Tibial nerve (tissue), 4 donors: ENCODE measurements at regions not wholly inside any gene's neighbourhood (a gene's known extent, or its start where the extent isn't known, plus 50 kb on each side); places are given as distances from the start of the nearest gene placed in this dataset.
"Not testable (repeated sequence)": the region's sequence is repeated elsewhere in the genome, so short reads cannot be mapped to it uniquely, and the experiment has no call there.

ENCODE experiments used
- EP300 ChIP-seq, 2 donors: sonication (generic); formaldehyde crosslinking; IDR thresholded peaks; one replicate each; pipeline ENCODE4 v1.6.1; 2017; ENCODE audit warnings: antibody characterized with exemption in 2 of 2, mild to moderate bottlenecking in 1 of 2
- POLR2A ChIP-seq, 2 donors: fragments of 450-650 bp; IDR thresholded peaks; one replicate each; pipeline ENCODE4 v1.6.1; 2017; ENCODE audit warnings: antibody characterized with exemption in 2 of 2, mild to moderate bottlenecking in 2 of 2, moderate library complexity in 2 of 2
- TF ChIP-seq, protein P1 (sequence below), 5 experiments: fragments of 200-600 bp in 3 of 5; fragments of 450-650 bp in 2 of 5; sonication (generic) in 3 of 5; IDR thresholded peaks; one replicate each; pipeline ENCODE4 v1.5.1; 2016 to 2019; ENCODE audit warnings: antibody characterized with exemption in 5 of 5, mild to moderate bottlenecking in 3 of 5, moderate library complexity in 2 of 5

DNA sequence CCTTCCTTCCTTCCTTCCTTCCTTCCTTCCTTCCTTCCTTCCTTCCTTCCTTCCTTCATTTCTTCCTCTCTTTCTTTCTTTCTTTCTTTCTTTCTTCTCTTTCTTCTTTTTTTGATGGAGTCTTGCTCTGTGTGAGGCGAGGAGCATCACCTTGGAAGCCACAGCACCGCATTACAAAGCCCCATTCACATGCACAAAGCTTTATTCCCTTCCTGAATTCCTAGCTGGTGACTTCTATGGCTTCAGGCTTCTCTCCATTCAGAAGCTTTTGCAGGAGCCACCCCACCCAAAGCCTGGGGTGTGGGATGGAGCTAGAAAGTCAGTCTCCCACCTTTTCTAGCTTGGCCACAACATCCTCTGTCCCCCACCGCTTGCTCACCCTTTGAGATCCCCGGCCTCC, 237.0 kb downstream of the CDY2B start:
- TF ChIP-seq, protein P1, sequence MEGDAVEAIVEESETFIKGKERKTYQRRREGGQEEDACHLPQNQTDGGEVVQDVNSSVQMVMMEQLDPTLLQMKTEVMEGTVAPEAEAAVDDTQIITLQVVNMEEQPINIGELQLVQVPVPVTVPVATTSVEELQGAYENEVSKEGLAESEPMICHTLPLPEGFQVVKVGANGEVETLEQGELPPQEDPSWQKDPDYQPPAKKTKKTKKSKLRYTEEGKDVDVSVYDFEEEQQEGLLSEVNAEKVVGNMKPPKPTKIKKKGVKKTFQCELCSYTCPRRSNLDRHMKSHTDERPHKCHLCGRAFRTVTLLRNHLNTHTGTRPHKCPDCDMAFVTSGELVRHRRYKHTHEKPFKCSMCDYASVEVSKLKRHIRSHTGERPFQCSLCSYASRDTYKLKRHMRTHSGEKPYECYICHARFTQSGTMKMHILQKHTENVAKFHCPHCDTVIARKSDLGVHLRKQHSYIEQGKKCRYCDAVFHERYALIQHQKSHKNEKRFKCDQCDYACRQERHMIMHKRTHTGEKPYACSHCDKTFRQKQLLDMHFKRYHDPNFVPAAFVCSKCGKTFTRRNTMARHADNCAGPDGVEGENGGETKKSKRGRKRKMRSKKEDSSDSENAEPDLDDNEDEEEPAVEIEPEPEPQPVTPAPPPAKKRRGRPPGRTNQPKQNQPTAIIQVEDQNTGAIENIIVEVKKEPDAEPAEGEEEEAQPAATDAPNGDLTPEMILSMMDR (IDR thresholded peaks at IDR 0.05): not testable (repeated sequence)
- not testable (repeated sequence) for TF ChIP-seq EP300, POLR2A (IDR thresholded peaks at IDR 0.05)
